Globus pallidus (tissue), 1 donor: ENCODE measurements at regions not wholly inside any gene's neighbourhood (a gene's known extent, or its start where the extent isn't known, plus 50 kb on each side); places are given as distances from the start of the nearest gene placed in this dataset.

Experiments
- DNase-seq: peaks from one replicate; pipeline ENCODE4 v3.0.0-alpha.2; 2015; ENCODE audit warnings: low spot score

GRCh38 chr7:34275624-34276023 is 370.3 kb downstream of the BMPER start:
- no peak for DNase-seq

- no peak for DNase-seq
Measured at GRCh38 chr7:34277016-34277802, 371.9 kb downstream of the BMPER start.

- no peak for DNase-seq
Measured at GRCh38 chr7:34277803-34278199, 372.5 kb downstream of the BMPER start.

- DNase-seq, result no peak
Measured at GRCh38 chr7:34281260-34281659, 375.9 kb downstream of the BMPER start.

- DNase-seq, result no peak
Measured at GRCh38 chr7:34282271-34282670, 375.7 kb upstream of the NPSR1 start.

GRCh38 chr7:34296663-34297062 is 361.4 kb upstream of the NPSR1 start:
- no peak for DNase-seq

GRCh38 chr7:34298492-34299013 is 359.5 kb upstream of the NPSR1 start:
- no peak for DNase-seq

GRCh38 chr7:34299066-34299465 is 359.0 kb upstream of the NPSR1 start:
- no peak for DNase-seq

- DNase-seq, result no peak
Measured at GRCh38 chr7:34307540-34307939, 350.5 kb upstream of the NPSR1 start.

GRCh38 chr7:34308595-34308994 is 349.4 kb upstream of the NPSR1 start:
- DNase-seq, result no peak

GRCh38 chr7:34309116-34309515 is 348.9 kb upstream of the NPSR1 start:
- peak; percentile 9 for DNase-seq

GRCh38 chr7:34309584-34309983 is 348.4 kb upstream of the NPSR1 start:
- DNase-seq, result no peak

GRCh38 chr7:34311591-34311990 is 346.4 kb upstream of the NPSR1 start:
- DNase-seq, result no peak

GRCh38 chr7:34312624-34313023 is 345.4 kb upstream of the NPSR1 start:
- no peak for DNase-seq

GRCh38 chr7:34313289-34313688 is 344.7 kb upstream of the NPSR1 start:
- DNase-seq, result no peak

GRCh38 chr7:34315032-34315431 is 343.0 kb upstream of the NPSR1 start:
- no peak for DNase-seq

- DNase-seq, result no peak
Measured at GRCh38 chr7:34317039-34317438, 341.0 kb upstream of the NPSR1 start.

GRCh38 chr7:34320412-34320811 is 337.6 kb upstream of the NPSR1 start:
- no peak for DNase-seq

- DNase-seq, result peak; percentile 46
Measured at GRCh38 chr7:34320926-34321661, 336.9 kb upstream of the NPSR1 start.

- DNase-seq, result no peak
Measured at GRCh38 chr7:34322841-34323240, 335.2 kb upstream of the NPSR1 start.

- DNase-seq, result no peak
Measured at GRCh38 chr7:34327681-34328080, 330.3 kb upstream of the NPSR1 start.

- no peak for DNase-seq
Measured at GRCh38 chr7:34330308-34330707, 327.7 kb upstream of the NPSR1 start.

- DNase-seq, result no peak
Measured at GRCh38 chr7:34331102-34331501, 326.9 kb upstream of the NPSR1 start.
